Endothelial cell of umbilical vein (primary cell): ENCODE measurements at regions not wholly inside any gene's neighbourhood (a gene's known extent, or its start where the extent isn't known, plus 50 kb on each side); places are given as distances from the start of the nearest gene placed in this dataset.

ENCODE experiments used
- BruUV-seq: library from RNA; stranded (reverse); fragments of 400-500 nt; replicated peaks from 2 replicates; lab custom pipeline; 2021; lab: Mats Ljungman, UMichigan
- CTCF ChIA-PET: fragments of 300-600, 350-600 bp; sonication (Branson Sonifier 250); formaldehyde crosslinking; loops from one replicate; lab custom pipeline; 2021; ENCODE audit warnings: antibody characterized with exemption, inconsistent platforms; lab: Charles Lee
- POLR2A ChIA-PET: fragments of 300-600, 350-600 bp; sonication (Branson Sonifier 250); formaldehyde crosslinking; loops from one replicate; lab custom pipeline; 2021; ENCODE audit warnings: antibody characterized with exemption, inconsistent platforms; lab: Charles Lee
- DNase-seq: peaks from one replicate; pipeline ENCODE4 v3.0.0-alpha.2; 2011; ENCODE audit warnings: low read depth, low spot score
- FAIRE-seq: peaks from 2 replicates; lab custom pipeline; 2011; peaks lifted over from hg19 to GRCh38; lab: Jason Lieb, UNC
- H2AFZ ChIP-seq: 2 replicates; pipeline ENCODE4 v1.6.0; 2012; ENCODE audit warnings: low read depth, low read length, control low read depth, inconsistent platforms
- H3K27ac ChIP-seq: 2 replicates; pipeline ENCODE4 v1.5.1; 2011; ENCODE audit warnings: low read depth, mild to moderate bottlenecking, control low read depth, low read length, moderate library complexity; ENCODE audit not compliant: insufficient read depth
- H3K27me3 ChIP-seq, 2 experiments: 2 replicates each; pipeline versions ENCODE4 v1.6.0 to v1.6.1; 2011; ENCODE audit warnings: low read length in 2 of 2, mixed read lengths in 1 of 2; ENCODE audit not compliant: control insufficient read depth in 2 of 2, insufficient read depth in 2 of 2
- H3K36me3 ChIP-seq, 2 experiments: 2 replicates in 1 of 2; 3 replicates in 1 of 2; pipeline ENCODE4 v1.5.1; 2011; ENCODE audit warnings: low read length in 2 of 2, mild to moderate bottlenecking in 1 of 2, moderate library complexity in 1 of 2; ENCODE audit not compliant: control insufficient read depth in 2 of 2, insufficient read depth in 2 of 2; ENCODE audit errors: extremely low read depth in 1 of 2
- H3K4me1 ChIP-seq: 3 replicates; pipeline ENCODE4 v1.5.1; 2011; ENCODE audit warnings: mild to moderate bottlenecking, low read length; ENCODE audit not compliant: control insufficient read depth, insufficient read depth; ENCODE audit errors: extremely low read depth
- H3K4me2 ChIP-seq: 2 replicates; pipeline ENCODE4 v1.6.1; 2011; ENCODE audit warnings: low read length, control low read depth, mixed read lengths; ENCODE audit not compliant: insufficient read depth
- H3K4me3 ChIP-seq, 3 experiments: fragments of 200-600 bp in 1 of 3; sonication (generic), shearing (Covaris generic) in 1 of 3; replicated peaks in 1 of 3; 2 replicates each; pipeline ENCODE4 v1.5.1; 2011 to 2016; ENCODE audit warnings: control low read depth in 3 of 3, low read length in 3 of 3, mild to moderate bottlenecking in 2 of 3, inconsistent platforms in 1 of 3, low read depth in 1 of 3, moderate library complexity in 1 of 3; ENCODE audit not compliant: insufficient read depth in 1 of 3
- H3K79me2 ChIP-seq: 2 replicates; pipeline ENCODE4 v1.6.0; 2012; ENCODE audit warnings: low read length, inconsistent platforms; ENCODE audit not compliant: control insufficient read depth, insufficient read depth
- H3K9ac ChIP-seq: replicated peaks from 2 replicates; pipeline ENCODE3; 2011; ENCODE audit warnings: low read length, control low read depth; ENCODE audit not compliant: insufficient read depth; ENCODE audit errors: extremely low read depth
- H3K9me1 ChIP-seq: replicated peaks from 3 replicates; pipeline ENCODE4 v1.6.0; 2011; ENCODE audit warnings: mild to moderate bottlenecking, low read length; ENCODE audit not compliant: control insufficient read depth, insufficient read depth; ENCODE audit errors: extremely low read depth
- H3K9me3 ChIP-seq: replicated peaks from 2 replicates; pipeline ENCODE4 v1.5.1; 2012; ENCODE audit warnings: low read length, inconsistent platforms; ENCODE audit not compliant: control insufficient read depth, insufficient read depth
- H4K20me1 ChIP-seq: replicated peaks from 2 replicates; pipeline ENCODE3; 2011; ENCODE audit warnings: mild to moderate bottlenecking, low read length; ENCODE audit not compliant: control insufficient read depth, insufficient read depth; ENCODE audit errors: extremely low read depth
- CTCF ChIP-seq, 2 donors: IDR thresholded peaks; 1 replicate in 1 of 2; 2 replicates in 1 of 2; pipeline ENCODE4 v1.5.1; 2011; ENCODE audit warnings: low read length in 2 of 2, mild to moderate bottlenecking in 2 of 2, moderate library complexity in 2 of 2, control low read depth in 1 of 2, inconsistent platforms in 1 of 2, low read depth in 1 of 2; ENCODE audit not compliant: insufficient read depth in 1 of 2; ENCODE audit errors: extremely low read depth in 1 of 2
- EZH2 ChIP-seq: IDR thresholded peaks from 2 replicates; pipeline ENCODE4 v1.6.1; 2012; ENCODE audit warnings: borderline replicate concordance, low read depth, mild to moderate bottlenecking, moderate library complexity, low read length, inconsistent platforms; ENCODE audit not compliant: severe bottlenecking
- FOS ChIP-seq: IDR thresholded peaks from 2 replicates; pipeline ENCODE4 v1.6.1; 2011; ENCODE audit warnings: mild to moderate bottlenecking, low read length, moderate library complexity, borderline replicate concordance; ENCODE audit not compliant: insufficient read depth
- GATA2 ChIP-seq: IDR thresholded peaks from 2 replicates; pipeline ENCODE4 v1.7.0; 2011; ENCODE audit warnings: low read depth, mild to moderate bottlenecking, moderate library complexity, mixed read lengths, low read length; ENCODE audit not compliant: insufficient read length, insufficient read depth
- JUN ChIP-seq: IDR thresholded peaks from 2 replicates; pipeline ENCODE4 v1.6.1; 2011; ENCODE audit warnings: borderline replicate concordance, low read depth; ENCODE audit not compliant: insufficient read length, insufficient read depth
- MAX ChIP-seq: IDR thresholded peaks from 2 replicates; pipeline ENCODE4 v1.6.1; 2011; ENCODE audit not compliant: insufficient read depth, insufficient read length
- MYC ChIP-seq: IDR thresholded peaks from one replicate; pipeline ENCODE4 v1.6.1; 2011; ENCODE audit warnings: mild to moderate bottlenecking, low read depth, low read length
- POLR2A ChIP-seq: IDR thresholded peaks from 2 replicates; pipeline ENCODE4 v1.6.1; 2012; ENCODE audit warnings: low read depth, mild to moderate bottlenecking, control low read depth, low read length
- POLR2AphosphoS5 ChIP-seq: IDR thresholded peaks from 2 replicates; pipeline ENCODE4 v1.6.1; 2012; ENCODE audit warnings: low read depth, mild to moderate bottlenecking, control low read depth, low read length, moderate library complexity; ENCODE audit not compliant: insufficient read depth
- dilution Hi-C: fragments of 300-500 bp; cut with MboI; formaldehyde crosslinking; loops from one replicate; pipeline ENCODE4 v1.15.0; 2019; ENCODE audit warnings: low sequenced_read_pairs; ENCODE audit not compliant: extremely low pct_ligation_motif_present
- intact Hi-C: fragments of 100-400 bp; cut with micrococcal nuclease; formaldehyde crosslinking; loops from one replicate; pipeline ENCODE4 v1.10.0; 2022

- ChIA-PET POLR2A (no interaction called here), CTCF (no interaction called here)
- no peak overlapping the region for H3K4me3 ChIP-seq
- no peak overlapping the region for H3K9ac ChIP-seq
- H3K9me1 ChIP-seq: no peaks in the 10 kb centered on the region
- dilution Hi-C loops: no loop called here
- H3K9me3 ChIP-seq: no peaks in the 10 kb centered on the region
- H2AFZ ChIP-seq: no peak overlapping the region
- FAIRE-seq (no peak), DNase-seq (no peak)
- no TSS peak for BruUV-seq
- H4K20me1 ChIP-seq: no peaks in the 10 kb centered on the region
- no peak overlapping the region for H3K4me2 ChIP-seq
- H3K4me1 ChIP-seq: no peaks in the 10 kb centered on the region
- no peak overlapping the region for H3K27ac ChIP-seq
- TF ChIP-seq FOS (no peak), POLR2AphosphoS5 (no peak), CTCF (IDR thresholded peaks at IDR 0.05; ENCODE audit: extremely low read depth in 1 of 2, insufficient read depth in 1 of 2, low read depth in 1 of 2, low read length in 2 of 2) (no peak), MAX (no peak), GATA2 (no peak), JUN (no peak), EZH2 (no peak), MYC (no peak), POLR2A (no peak)
- H3K36me3 ChIP-seq: no peaks in the 10 kb centered on the region
- H3K27me3 ChIP-seq: no peaks in the 10 kb centered on the region
- no peaks in the 10 kb centered on the region for H3K79me2 ChIP-seq
- intact Hi-C loops: no loop called here
Measured at GRCh38 chr18:43606795-43607194, 329.5 kb upstream of the SYT4 start.
